H9 (cell line): ENCODE measurements at regions not wholly inside any gene's neighbourhood (a gene's known extent, or its start where the extent isn't known, plus 50 kb on each side); places are given as distances from the start of the nearest gene placed in this dataset.

ENCODE experiments used
- DNase-seq: peaks from one replicate; pipeline ENCODE4 v3.0.0-alpha.2; 2017
- H2AFZ ChIP-seq: one replicate; pipeline ENCODE4 v1.6.1; 2013; ENCODE audit warnings: mild to moderate bottlenecking, low read length, control low read depth, moderate library complexity
- H2AK5ac ChIP-seq: 2 replicates; pipeline ENCODE4 v1.6.1; 2013; ENCODE audit warnings: low read length, control low read depth, mixed read lengths; ENCODE audit not compliant: insufficient read length
- H2BK120ac ChIP-seq: one replicate; pipeline ENCODE4 v1.6.1; 2013; ENCODE audit warnings: low read depth, mild to moderate bottlenecking, low read length, control low read depth, inconsistent platforms; ENCODE audit not compliant: poor library complexity, severe bottlenecking
- H2BK12ac ChIP-seq: 2 replicates; pipeline ENCODE4 v1.6.1; 2013; ENCODE audit warnings: low read length, control low read depth, mixed read lengths, low read depth; ENCODE audit not compliant: insufficient read length
- H2BK15ac ChIP-seq: 2 replicates; pipeline ENCODE4 v1.6.1; 2013; ENCODE audit warnings: low read depth, low read length, control low read depth
- H2BK20ac ChIP-seq: one replicate; pipeline ENCODE4 v1.6.1; 2013; ENCODE audit warnings: low read depth, mild to moderate bottlenecking, low read length, control low read depth, inconsistent platforms; ENCODE audit not compliant: poor library complexity, severe bottlenecking
- H2BK5ac ChIP-seq: 2 replicates; pipeline ENCODE4 v1.6.1; 2013; ENCODE audit warnings: low read length, control low read depth, mixed read lengths; ENCODE audit not compliant: insufficient read length
- H3K14ac ChIP-seq: 2 replicates; pipeline ENCODE4 v1.6.1; 2013; ENCODE audit warnings: low read length, control low read depth; ENCODE audit not compliant: insufficient read depth
- H3K18ac ChIP-seq: 2 replicates; pipeline ENCODE4 v1.6.1; 2013; ENCODE audit warnings: low read depth, mild to moderate bottlenecking, mixed read lengths, low read length, control low read depth; ENCODE audit not compliant: insufficient read length
- H3K23ac ChIP-seq: 2 replicates; pipeline ENCODE4 v1.6.1; 2013; ENCODE audit warnings: low read length, control low read depth, mixed read lengths, low read depth; ENCODE audit not compliant: insufficient read length
- H3K23me2 ChIP-seq: 2 replicates; pipeline ENCODE4 v1.6.1; 2013; ENCODE audit warnings: low read depth, mild to moderate bottlenecking, mixed read lengths, low read length, control low read depth; ENCODE audit not compliant: insufficient read length, poor library complexity, severe bottlenecking
- H3K27ac ChIP-seq: 2 replicates; pipeline ENCODE4 v1.5.1; 2013; ENCODE audit warnings: low read length, control low read depth, mixed read lengths, low read depth; ENCODE audit not compliant: insufficient read length
- H3K27me3 ChIP-seq: 2 replicates; pipeline ENCODE4 v1.6.1; 2013; ENCODE audit warnings: low read length, control low read depth, inconsistent platforms; ENCODE audit not compliant: insufficient read depth
- H3K4ac ChIP-seq: 2 replicates; pipeline ENCODE4 v1.6.1; 2013; ENCODE audit warnings: low read depth, mild to moderate bottlenecking, control low read depth, inconsistent platforms, low read length, moderate library complexity
- H3K4me1 ChIP-seq: 2 replicates; pipeline ENCODE4 v1.6.1; 2013; ENCODE audit warnings: low read length, control low read depth, inconsistent platforms; ENCODE audit not compliant: insufficient read depth
- H3K4me2 ChIP-seq: 2 replicates; pipeline ENCODE4 v1.6.1; 2013; ENCODE audit warnings: low read length, control low read depth, mixed read lengths; ENCODE audit not compliant: insufficient read length, insufficient read depth
- H3K56ac ChIP-seq: 2 replicates; pipeline ENCODE4 v1.6.1; 2013; ENCODE audit warnings: low read depth, mild to moderate bottlenecking, mixed read lengths, low read length, control low read depth; ENCODE audit not compliant: insufficient read length
- H3K79me1 ChIP-seq: 2 replicates; pipeline ENCODE4 v1.6.1; 2013; ENCODE audit warnings: low read depth, mild to moderate bottlenecking, moderate library complexity, low read length, control low read depth, inconsistent platforms; ENCODE audit not compliant: insufficient read depth, poor library complexity, severe bottlenecking
- H3K79me2 ChIP-seq: 2 replicates; pipeline ENCODE4 v1.6.1; 2013; ENCODE audit warnings: low read length, control low read depth, inconsistent platforms; ENCODE audit not compliant: insufficient read depth
- H3K9ac ChIP-seq: 2 replicates; pipeline ENCODE4 v1.6.1; 2013; ENCODE audit warnings: low read length, control low read depth, mixed read lengths; ENCODE audit not compliant: insufficient read length; ENCODE audit errors: extremely low read depth
- H3K9me3 ChIP-seq: one replicate; pipeline ENCODE4 v1.6.1; 2013; ENCODE audit warnings: low read depth, low read length, inconsistent platforms; ENCODE audit not compliant: control insufficient read depth
- H3T11ph ChIP-seq: one replicate; pipeline ENCODE4 v1.6.1; 2013; ENCODE audit warnings: mild to moderate bottlenecking, low read length, control low read depth, inconsistent platforms
- H4K20me1 ChIP-seq: one replicate; pipeline ENCODE4 v1.6.1; 2013; ENCODE audit not compliant: control insufficient read depth, insufficient read length, insufficient read depth
- H4K5ac ChIP-seq: 2 replicates; pipeline ENCODE4 v1.6.1; 2013; ENCODE audit warnings: low read depth, mild to moderate bottlenecking, mixed read lengths, low read length, control low read depth; ENCODE audit not compliant: insufficient read length
- H4K8ac ChIP-seq: replicated peaks from 2 replicates; pipeline ENCODE4 v1.6.1; 2013; ENCODE audit warnings: low read length, control low read depth, mixed read lengths, low read depth; ENCODE audit not compliant: insufficient read length
- H4K91ac ChIP-seq: 2 replicates; pipeline ENCODE4 v1.6.1; 2013; ENCODE audit warnings: low read depth, mild to moderate bottlenecking, moderate library complexity, mixed read lengths, low read length, control low read depth; ENCODE audit not compliant: insufficient read length
- H3K27ac Mint-ChIP-seq, 3 experiments: 2 replicates in 2 of 3; 3 replicates in 1 of 3; pipeline ENCODE4 v1.8.0; 2020 to 2021; ENCODE audit warnings: mixed read lengths in 3 of 3, mild to moderate bottlenecking in 1 of 3, moderate library complexity in 1 of 3
- H3K27me3 Mint-ChIP-seq: 2 replicates; pipeline ENCODE4 v1.8.0; 2021; ENCODE audit warnings: low read depth, mild to moderate bottlenecking, moderate library complexity, mixed read lengths
- H3K36me3 Mint-ChIP-seq, 3 experiments: 2 replicates in 2 of 3; 3 replicates in 1 of 3; pipeline ENCODE4 v1.8.0; 2020 to 2021; ENCODE audit warnings: low read depth in 3 of 3, mixed read lengths in 3 of 3; ENCODE audit not compliant: insufficient read depth in 1 of 3
- H3K4me1 Mint-ChIP-seq, 2 experiments: 2 replicates each; pipeline ENCODE4 v1.8.0; 2020; ENCODE audit warnings: mixed read lengths in 2 of 2
- H3K4me3 Mint-ChIP-seq, 2 experiments: 2 replicates in 1 of 2; 3 replicates in 1 of 2; pipeline ENCODE4 v1.8.0; 2020 to 2021; ENCODE audit warnings: mild to moderate bottlenecking in 2 of 2, mixed read lengths in 2 of 2, moderate library complexity in 1 of 2
- H3K9me3 Mint-ChIP-seq, 2 experiments: 2 replicates in 1 of 2; 3 replicates in 1 of 2; pipeline ENCODE4 v1.8.0; 2020; ENCODE audit warnings: mild to moderate bottlenecking in 2 of 2, mixed read lengths in 2 of 2, moderate library complexity in 1 of 2
- WGBS: extraction: QIAGEN DNeasy Blood & Tissue Kit; methylation state at CpG from one replicate; pipeline ENCODE4 v1.1.7; 2013; ENCODE audit warnings: missing lambda C conversion rate, low lambda C conversion rate, mixed read lengths; ENCODE audit not compliant: insufficient read length; ENCODE audit errors: extremely low coverage; 5-methylcytosine and 5-hydroxymethylcytosine counted together
- TF ChIP-seq, protein P1 (sequence below): fragments of 200-600 bp; sonication (generic); conservative IDR thresholded peaks from 3 replicates; pipeline ENCODE4 v1.8.0; 2021; ENCODE audit warnings: antibody characterized with exemption, mild to moderate bottlenecking

DNA sequence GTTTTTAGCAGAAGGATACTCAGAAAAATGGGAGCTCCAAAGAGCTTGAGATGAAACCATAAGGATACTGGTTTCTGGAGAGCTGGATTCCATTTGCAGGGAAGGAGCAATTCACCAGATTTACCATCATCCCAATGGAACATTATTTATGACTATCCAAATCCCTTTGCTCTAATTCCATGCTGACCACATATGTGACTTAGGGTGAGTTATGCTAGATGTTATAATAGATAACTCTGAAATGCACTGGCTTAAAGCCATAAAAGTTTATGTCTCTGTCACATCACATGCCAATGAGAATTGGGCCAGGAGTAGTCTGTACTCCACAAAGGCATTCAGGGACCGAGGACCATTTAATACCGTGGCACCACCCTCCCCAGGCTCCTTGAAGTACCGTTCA, 185.2 kb downstream of the SKIDA1 start:
- DNase-seq = no peak
- H4K20me1 ChIP-seq = no peaks in the 10 kb centered on the region
- H4K8ac ChIP-seq = no peak overlapping the region
- no peak overlapping the region for H3K14ac ChIP-seq
- no peaks in the 10 kb centered on the region for H3K9me3 ChIP-seq
- H2BK5ac ChIP-seq = no peak overlapping the region
- no peak overlapping the region for H3K23ac ChIP-seq
- H3K9ac ChIP-seq = no peak overlapping the region
- H2AFZ ChIP-seq = no peak overlapping the region
- Mint-ChIP-seq H3K36me3 (no peaks in the 10 kb centered on the region), H3K9me3 (peaks cover 3% of the 10 kb centered on the region in 2 experiments; a peak in 4 of 5 replicates), H3K4me1 (peaks cover 24 to 26% of the 10 kb centered on the region in 2 experiments), H3K4me3 (no peak overlapping the region), H3K27ac (no peak overlapping the region; a peak in 1 of 7 replicates), H3K27me3 (no peaks in the 10 kb centered on the region)
- H3K27me3 ChIP-seq = no peaks in the 10 kb centered on the region
- H2BK120ac ChIP-seq = no peak overlapping the region
- peaks cover 5% of the 10 kb centered on the region for H3K4me1 ChIP-seq
- H3K4ac ChIP-seq = no peak overlapping the region
- peaks cover 3% of the 10 kb centered on the region for H3K23me2 ChIP-seq
- TF ChIP-seq, protein P1, sequence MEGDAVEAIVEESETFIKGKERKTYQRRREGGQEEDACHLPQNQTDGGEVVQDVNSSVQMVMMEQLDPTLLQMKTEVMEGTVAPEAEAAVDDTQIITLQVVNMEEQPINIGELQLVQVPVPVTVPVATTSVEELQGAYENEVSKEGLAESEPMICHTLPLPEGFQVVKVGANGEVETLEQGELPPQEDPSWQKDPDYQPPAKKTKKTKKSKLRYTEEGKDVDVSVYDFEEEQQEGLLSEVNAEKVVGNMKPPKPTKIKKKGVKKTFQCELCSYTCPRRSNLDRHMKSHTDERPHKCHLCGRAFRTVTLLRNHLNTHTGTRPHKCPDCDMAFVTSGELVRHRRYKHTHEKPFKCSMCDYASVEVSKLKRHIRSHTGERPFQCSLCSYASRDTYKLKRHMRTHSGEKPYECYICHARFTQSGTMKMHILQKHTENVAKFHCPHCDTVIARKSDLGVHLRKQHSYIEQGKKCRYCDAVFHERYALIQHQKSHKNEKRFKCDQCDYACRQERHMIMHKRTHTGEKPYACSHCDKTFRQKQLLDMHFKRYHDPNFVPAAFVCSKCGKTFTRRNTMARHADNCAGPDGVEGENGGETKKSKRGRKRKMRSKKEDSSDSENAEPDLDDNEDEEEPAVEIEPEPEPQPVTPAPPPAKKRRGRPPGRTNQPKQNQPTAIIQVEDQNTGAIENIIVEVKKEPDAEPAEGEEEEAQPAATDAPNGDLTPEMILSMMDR = no peak
- H3T11ph ChIP-seq = no peak overlapping the region
- no CpG with 5 or more reads among the region's 3 CpGs for WGBS
- H3K4me2 ChIP-seq = no peak overlapping the region
- H2BK20ac ChIP-seq = no peak overlapping the region
- no peaks in the 10 kb centered on the region for H3K79me2 ChIP-seq
- H3K18ac ChIP-seq = no peak overlapping the region
- no peaks in the 10 kb centered on the region for H3K79me1 ChIP-seq
- H4K91ac ChIP-seq = no peak overlapping the region
- H3K27ac ChIP-seq = no peak overlapping the region
- no peak overlapping the region for H2AK5ac ChIP-seq
- no peak overlapping the region for H3K56ac ChIP-seq
- H2BK12ac ChIP-seq = no peak overlapping the region
- no peak overlapping the region for H2BK15ac ChIP-seq
- no peak overlapping the region for H4K5ac ChIP-seq
